HG03139 (cell line): ENCODE measurements at regions not wholly inside any gene's neighbourhood (a gene's known extent, or its start where the extent isn't known, plus 50 kb on each side); places are given as distances from the start of the nearest gene placed in this dataset.

Source experiments
- ATAC-seq: cut with Tn5 transposase; IDR thresholded peaks from one replicate; pipeline ENCODE4 v1.9.1; 2021; ENCODE audit not compliant: unreplicated experiment

DNA sequence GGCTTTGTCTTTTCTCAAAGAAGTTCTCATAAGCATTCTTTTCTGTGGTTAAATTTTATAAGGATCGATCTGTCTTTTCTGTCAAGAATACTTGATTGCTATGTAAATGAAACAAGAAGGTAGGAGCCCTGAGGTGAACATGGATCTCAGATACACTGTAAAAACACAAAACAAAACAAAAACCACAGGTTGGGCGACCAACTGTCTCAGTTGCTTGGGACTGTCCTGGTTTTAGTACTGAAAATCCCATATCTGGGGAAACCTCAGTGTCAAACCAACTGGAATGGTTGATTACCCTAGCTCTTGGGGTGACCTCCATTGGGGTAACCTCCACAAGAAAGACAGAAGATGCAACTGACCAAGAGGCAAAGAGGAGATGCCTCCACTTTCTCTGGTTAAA lies 55.8 kb upstream of the TMEM178A start:
- no peak for ATAC-seq

DNA sequence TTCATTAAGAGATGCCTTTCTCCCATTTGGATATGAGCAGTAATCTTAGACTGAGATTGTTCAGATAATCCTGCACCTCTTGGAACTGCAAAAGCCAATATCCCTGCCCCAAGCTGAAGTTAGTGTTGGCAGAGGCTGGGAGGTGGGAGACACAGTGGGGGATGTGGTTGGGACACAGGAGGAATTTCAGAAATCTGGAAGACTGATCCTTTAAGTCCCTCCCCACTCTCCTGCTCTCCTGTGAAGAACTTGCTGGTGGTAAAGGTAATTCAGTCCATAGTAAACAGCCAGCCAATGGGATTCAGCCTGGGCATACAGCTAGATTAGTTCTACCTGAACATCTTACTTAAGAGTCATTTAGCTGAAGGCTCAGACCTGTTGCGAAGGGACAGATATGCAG lies 50.0 kb upstream of the TMEM178A start:
- ATAC-seq = no peak
